Spleen (tissue), 7 donors: ENCODE measurements at regions not wholly inside any gene's neighbourhood (a gene's known extent, or its start where the extent isn't known, plus 50 kb on each side); places are given as distances from the start of the nearest gene placed in this dataset.

Experiments
- CTCF ChIP-seq, 11 experiments: fragments of 200-600 bp in 7 of 11; fragments of 450-650 bp in 4 of 11; sonication (generic) in 4 of 11; IDR thresholded peaks in 8 of 11; conservative IDR thresholded peaks in 3 of 11; 1 replicate in 7 of 11; 2 replicates in 4 of 11; pipeline versions ENCODE4 v1.4.0 to v1.8.0; 2016 to 2021; ENCODE audit warnings: antibody characterized with exemption in 11 of 11, inconsistent platforms in 4 of 11, mild to moderate bottlenecking in 1 of 11
- POLR2A ChIP-seq, 3 donors: fragments of 450-650 bp; IDR thresholded peaks; one replicate each; pipeline ENCODE4 v1.5.1; 2017; ENCODE audit warnings: antibody characterized with exemption in 3 of 3, mild to moderate bottlenecking in 1 of 3
- POLR2AphosphoS5 ChIP-seq, 3 donors: sonication (generic); formaldehyde crosslinking; IDR thresholded peaks; one replicate each; pipeline ENCODE4 v1.5.1; 2017; ENCODE audit warnings: antibody characterized with exemption in 3 of 3
- donor health status: DM: no; HTN: no; CAD: no; lungs with moderate emphysema.
- donor health status: DM: no; HTN: no; CAD: no.
- donor health status: DM: no; HTN: no; CAD: no.

DNA sequence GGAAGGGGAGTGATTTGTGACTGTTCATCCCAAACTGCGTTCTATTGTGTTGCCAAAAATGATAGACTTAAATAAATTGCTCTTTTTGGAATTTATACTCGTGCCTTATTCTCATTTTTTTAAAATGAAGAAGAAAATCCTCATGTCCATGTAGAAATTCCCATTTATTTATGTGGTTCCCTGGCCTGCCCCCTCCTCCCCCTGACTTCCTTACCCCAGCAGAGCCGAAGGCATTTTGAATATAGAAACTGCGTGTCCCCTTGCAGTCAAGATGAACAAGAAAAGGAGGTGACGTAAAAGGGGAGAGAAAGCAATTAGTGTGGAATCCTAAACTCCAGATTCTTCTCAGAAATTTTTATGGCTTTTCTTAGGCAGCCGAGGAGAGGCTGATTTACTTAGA, 126.1 kb downstream of the FAM204A start:
- TF ChIP-seq POLR2A (IDR thresholded peaks at IDR 0.05) (no peak), POLR2AphosphoS5 (IDR thresholded peaks at IDR 0.05) (no peak), CTCF (IDR thresholded peaks at IDR 0.05 in 8 of 11, conservative IDR thresholded peaks at IDR 0.05 in 3 of 11) (no peak)
